IMR-90 (cell line): ENCODE measurements at regions not wholly inside any gene's neighbourhood (a gene's known extent, or its start where the extent isn't known, plus 50 kb on each side); places are given as distances from the start of the nearest gene placed in this dataset.

Experiments
- ATAC-seq: fragments of 200-7000 bp; cut with Tn5 transposase; 2 replicates; pipeline ENCODE4 v1.9.1; 2020; ENCODE audit warnings: low read depth, mild to moderate bottlenecking, moderate library complexity
- BruUV-seq: library from RNA; stranded (reverse); fragments of 400-500 nt; replicated peaks from 2 replicates; lab custom pipeline; 2021; lab: Mats Ljungman, UMichigan
- CTCF ChIA-PET: fragments of 300-600 bp; formaldehyde crosslinking; extraction: SDS; loops from one replicate; lab custom pipeline; 2021; ENCODE audit warnings: antibody characterized with exemption; lab: Yijun Ruan, JAX
- POLR2A ChIA-PET: fragments of 300-600 bp; sonication (Branson Sonifier 250); formaldehyde crosslinking; loops from one replicate; lab custom pipeline; 2022; ENCODE audit warnings: antibody characterized with exemption; ENCODE audit not compliant: unreplicated experiment; lab: Charles Lee
- DNase-seq: peaks from one replicate; pipeline ENCODE4 v3.0.0; 2013
- H2AFZ ChIP-seq: replicated peaks from 2 replicates; pipeline ENCODE3; 2013; ENCODE audit warnings: low read length, mild to moderate bottlenecking; ENCODE audit not compliant: poor library complexity
- H2AK5ac ChIP-seq: 2 replicates; pipeline ENCODE4 v1.6.1; 2013; ENCODE audit warnings: low read depth, low read length, inconsistent platforms
- H2AK9ac ChIP-seq: replicated peaks from 2 replicates; pipeline ENCODE3; 2013; ENCODE audit warnings: mild to moderate bottlenecking, low read depth, low read length, moderate library complexity; ENCODE audit not compliant: poor library complexity
- H2BK120ac ChIP-seq: 2 replicates; pipeline ENCODE4 v1.6.1; 2013; ENCODE audit warnings: low read depth, low read length, inconsistent platforms
- H2BK15ac ChIP-seq: 3 replicates; pipeline ENCODE4 v1.6.1; 2013; ENCODE audit warnings: low read depth, low read length, inconsistent platforms
- H2BK20ac ChIP-seq: 2 replicates; pipeline ENCODE4 v1.6.1; 2013; ENCODE audit warnings: low read depth, mild to moderate bottlenecking, inconsistent platforms, low read length, moderate library complexity
- H2BK5ac ChIP-seq: 2 replicates; pipeline ENCODE4 v1.6.1; 2013; ENCODE audit warnings: mild to moderate bottlenecking, low read depth, low read length, inconsistent platforms; ENCODE audit not compliant: poor library complexity, severe bottlenecking
- H3K14ac ChIP-seq: replicated peaks from 2 replicates; pipeline ENCODE4 v1.6.1; 2013; ENCODE audit warnings: low read depth, low read length, inconsistent platforms
- H3K18ac ChIP-seq: 2 replicates; pipeline ENCODE4 v1.6.1; 2013; ENCODE audit warnings: low read depth, low read length, control low read depth
- H3K23ac ChIP-seq: 2 replicates; pipeline ENCODE4 v1.6.1; 2013; ENCODE audit warnings: low read depth, low read length, inconsistent platforms
- H3K27ac ChIP-seq: 2 replicates; pipeline ENCODE4 v1.5.1; 2013; ENCODE audit warnings: mild to moderate bottlenecking, control low read depth, low read length; ENCODE audit not compliant: insufficient read depth
- H3K27me3 ChIP-seq: 2 replicates; pipeline ENCODE4 v1.6.1; 2013; ENCODE audit warnings: low read length; ENCODE audit not compliant: control insufficient read depth, insufficient read depth
- H3K36me3 ChIP-seq: 2 replicates; pipeline ENCODE4 v1.6.1; 2013; ENCODE audit warnings: low read length, mixed read lengths; ENCODE audit not compliant: control insufficient read depth, insufficient read depth
- H3K4ac ChIP-seq: 2 replicates; pipeline ENCODE4 v1.6.1; 2013; ENCODE audit warnings: low read depth, low read length, inconsistent platforms
- H3K4me1 ChIP-seq: 2 replicates; pipeline ENCODE4 v1.6.1; 2013; ENCODE audit warnings: low read length, mixed read lengths; ENCODE audit not compliant: control insufficient read depth, insufficient read depth
- H3K4me2 ChIP-seq: 2 replicates; pipeline ENCODE4 v1.6.1; 2013; ENCODE audit warnings: low read depth, mild to moderate bottlenecking, control low read depth, low read length, moderate library complexity
- H3K4me3 ChIP-seq: 2 replicates; pipeline ENCODE4 v1.5.1; 2013; ENCODE audit warnings: low read depth, mild to moderate bottlenecking, control low read depth, low read length, moderate library complexity; ENCODE audit not compliant: insufficient read depth
- H3K56ac ChIP-seq: 2 replicates; pipeline ENCODE4 v1.6.1; 2013; ENCODE audit warnings: low read length, inconsistent platforms; ENCODE audit not compliant: insufficient read depth; ENCODE audit errors: extremely low read depth
- H3K79me1 ChIP-seq, 2 experiments: 2 replicates each; pipeline ENCODE4 v1.6.1; 2013; ENCODE audit warnings: low read length in 2 of 2, inconsistent platforms in 1 of 2, low read depth in 1 of 2
- H3K9ac ChIP-seq: 2 replicates; pipeline ENCODE4 v1.6.1; 2013; ENCODE audit warnings: low read depth, low read length, control low read depth
- H3K9me1 ChIP-seq: 2 replicates; pipeline ENCODE4 v1.6.1; 2013; ENCODE audit warnings: low read length, inconsistent platforms; ENCODE audit not compliant: insufficient read depth
- H3K9me3 ChIP-seq: 2 replicates; pipeline ENCODE4 v1.6.1; 2013; ENCODE audit warnings: low read length; ENCODE audit not compliant: control insufficient read depth, insufficient read depth
- H4K20me1 ChIP-seq: 2 replicates; pipeline ENCODE4 v1.6.1; 2013; ENCODE audit warnings: low read length, inconsistent platforms; ENCODE audit not compliant: insufficient read depth
- H4K5ac ChIP-seq: 2 replicates; pipeline ENCODE4 v1.6.1; 2013; ENCODE audit warnings: mild to moderate bottlenecking, low read depth, low read length, control low read depth
- H4K8ac ChIP-seq, 2 experiments: 2 replicates each; pipeline ENCODE4 v1.6.1; 2013; ENCODE audit warnings: low read depth in 2 of 2, low read length in 2 of 2, control low read depth in 1 of 2, inconsistent platforms in 1 of 2
- H4K91ac ChIP-seq: 2 replicates; pipeline ENCODE4 v1.6.1; 2013; ENCODE audit warnings: low read depth, low read length, inconsistent platforms; ENCODE audit not compliant: insufficient read depth
- BHLHE40 ChIP-seq: fragments of 150-350 bp; IDR thresholded peaks from 2 replicates; pipeline ENCODE4 v1.6.1; 2016; ENCODE audit warnings: mild to moderate bottlenecking, low read depth, low read length
- CEBPB ChIP-seq: IDR thresholded peaks from 2 replicates; pipeline ENCODE4 v1.6.1; 2012; ENCODE audit warnings: low read depth, low read length, improper control_type of control experiment
- CHD1 ChIP-seq: IDR thresholded peaks from 2 replicates; pipeline ENCODE4 v1.6.1; 2012; ENCODE audit warnings: low read depth, low read length, improper control_type of control experiment
- CTCF ChIP-seq: conservative IDR thresholded peaks from 2 replicates; pipeline ENCODE4 v1.5.1; 2012; ENCODE audit warnings: mild to moderate bottlenecking, low read depth, low read length, improper control_type of control experiment
- FOS ChIP-seq: fragments of 150-350 bp; IDR thresholded peaks from 2 replicates; pipeline ENCODE4 v1.6.1; 2016; ENCODE audit warnings: low read depth, low read length
- MAZ ChIP-seq: IDR thresholded peaks from 2 replicates; pipeline ENCODE4 v1.6.1; 2012; ENCODE audit warnings: low read depth, mild to moderate bottlenecking, low read length, improper control_type of control experiment, moderate library complexity, borderline replicate concordance
- MXI1 ChIP-seq: IDR thresholded peaks from 2 replicates; pipeline ENCODE4 v1.6.1; 2012; ENCODE audit warnings: low read depth, mild to moderate bottlenecking, low read length, moderate library complexity, borderline replicate concordance
- POLR2A ChIP-seq: IDR thresholded peaks from 2 replicates; pipeline ENCODE4 v1.6.1; 2012; ENCODE audit warnings: mild to moderate bottlenecking, low read depth, low read length
- RAD21 ChIP-seq: IDR thresholded peaks from 2 replicates; pipeline ENCODE4 v1.6.1; 2012; ENCODE audit warnings: low read length, improper control_type of control experiment
- RFX5 ChIP-seq: IDR thresholded peaks from 2 replicates; pipeline ENCODE4 v1.8.0; 2012; ENCODE audit warnings: low read depth, mild to moderate bottlenecking, low read length, moderate library complexity
- WGBS, 2 experiments: methylation state at CpG; one replicate each; pipeline versions ENCODE4 v1.1.5 to v1.1.7; 2013; ENCODE audit warnings: missing lambda C conversion rate in 2 of 2; ENCODE audit not compliant: insufficient read length in 1 of 2; ENCODE audit errors: extremely low coverage in 2 of 2; 5-methylcytosine and 5-hydroxymethylcytosine counted together
- dilution Hi-C: fragments of 300-500 bp; cut with HindIII; formaldehyde crosslinking; loops from one replicate; pipeline ENCODE4 v1.14.3; 2018; ENCODE audit warnings: low sequenced_read_pairs; ENCODE audit not compliant: unreplicated experiment
- in situ Hi-C: fragments of 300-500 bp; cut with MboI; formaldehyde crosslinking; loops from 3 replicates; pipeline ENCODE4 v1.14.3; 2019; ENCODE audit warnings: low sequenced_read_pairs, inconsistent platforms, mixed read lengths
- intact Hi-C: fragments of 100-400 bp; cut with micrococcal nuclease; formaldehyde crosslinking; loops from 2 replicates; pipeline ENCODE4 v1.10.0; 2022

GRCh38 chr2:6459138-6459537, 406.6 kb downstream of the CMPK2 start:
- Histone ChIP-seq H3K9me1 (no peaks in the 10 kb centered on the region), H4K8ac (no peak overlapping the region), H2BK120ac (no peak overlapping the region), H3K14ac (no peak overlapping the region), H3K9ac (no peak overlapping the region), H3K18ac (no peak overlapping the region), H3K56ac (no peak overlapping the region), H3K4me2 (no peak overlapping the region), H3K9me3 (no peaks in the 10 kb centered on the region), H2BK15ac (no peak overlapping the region), H2BK5ac (no peak overlapping the region), H3K4me3 (no peak overlapping the region), H3K36me3 (no peaks in the 10 kb centered on the region), H3K27ac (no peak overlapping the region), H3K23ac (no peak overlapping the region), H2AK5ac (no peak overlapping the region), H3K4ac (no peak overlapping the region), H3K27me3 (no peaks in the 10 kb centered on the region), H3K79me1 (no peaks in the 10 kb centered on the region), H4K5ac (no peak overlapping the region), H4K91ac (no peak overlapping the region), H2AK9ac (no peak overlapping the region), H2BK20ac (no peak overlapping the region), H3K4me1 (no peaks in the 10 kb centered on the region), H2AFZ (no peak overlapping the region), H4K20me1 (no peaks in the 10 kb centered on the region)
- TF ChIP-seq CHD1 (no peak), RAD21 (no peak), MAZ (no peak), CEBPB (no peak), POLR2A (no peak), CTCF (no peak), MXI1 (no peak), FOS (no peak), BHLHE40 (no peak), RFX5 (no peak)
- CTCF ChIA-PET: no interaction called here
- POLR2A ChIA-PET: no interaction called here
- ATAC-seq: no peak
- whole genome bisulfite sequencing, 2 experiments: 84% methylated on average over 7 of the region's 13 CpGs; no CpG with 5 or more reads in 1 of the 2 experiments
- DNase-seq: no peak
- dilution Hi-C loops: no loop called here
- intact Hi-C loops: no loop called here
- in situ Hi-C loops: no loop called here
- no TSS peak for BruUV-seq
